ENCODE measurements at regions not wholly inside any gene's neighbourhood (a gene's known extent, or its start where the extent isn't known, plus 50 kb on each side); places are given as distances from the start of the nearest gene placed in this dataset.

DNA sequence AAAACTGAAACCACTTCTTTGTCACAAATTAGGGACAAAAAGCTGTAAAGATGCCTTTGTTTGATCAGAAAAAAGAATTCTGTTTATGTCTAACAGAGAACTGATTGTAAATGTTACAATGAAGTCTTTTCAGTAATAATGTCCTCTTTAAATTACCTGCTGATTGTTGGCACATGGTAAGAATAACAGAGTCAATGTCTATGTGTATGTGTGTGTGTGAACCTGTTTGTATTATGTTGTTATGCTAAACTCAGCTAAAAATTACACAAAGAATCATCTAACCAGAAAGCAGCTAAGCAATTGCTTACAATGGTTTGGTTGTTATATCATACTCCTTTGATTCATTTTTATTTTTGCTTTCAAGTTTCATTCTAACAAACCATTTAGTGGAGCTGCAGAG, 159.1 kb upstream of the PDZRN3 start:
- TF ChIP-seq, protein P1, sequence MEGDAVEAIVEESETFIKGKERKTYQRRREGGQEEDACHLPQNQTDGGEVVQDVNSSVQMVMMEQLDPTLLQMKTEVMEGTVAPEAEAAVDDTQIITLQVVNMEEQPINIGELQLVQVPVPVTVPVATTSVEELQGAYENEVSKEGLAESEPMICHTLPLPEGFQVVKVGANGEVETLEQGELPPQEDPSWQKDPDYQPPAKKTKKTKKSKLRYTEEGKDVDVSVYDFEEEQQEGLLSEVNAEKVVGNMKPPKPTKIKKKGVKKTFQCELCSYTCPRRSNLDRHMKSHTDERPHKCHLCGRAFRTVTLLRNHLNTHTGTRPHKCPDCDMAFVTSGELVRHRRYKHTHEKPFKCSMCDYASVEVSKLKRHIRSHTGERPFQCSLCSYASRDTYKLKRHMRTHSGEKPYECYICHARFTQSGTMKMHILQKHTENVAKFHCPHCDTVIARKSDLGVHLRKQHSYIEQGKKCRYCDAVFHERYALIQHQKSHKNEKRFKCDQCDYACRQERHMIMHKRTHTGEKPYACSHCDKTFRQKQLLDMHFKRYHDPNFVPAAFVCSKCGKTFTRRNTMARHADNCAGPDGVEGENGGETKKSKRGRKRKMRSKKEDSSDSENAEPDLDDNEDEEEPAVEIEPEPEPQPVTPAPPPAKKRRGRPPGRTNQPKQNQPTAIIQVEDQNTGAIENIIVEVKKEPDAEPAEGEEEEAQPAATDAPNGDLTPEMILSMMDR (IDR thresholded peaks at IDR 0.05; ENCODE audit: low read depth, low read length) = no peak
- no peak for TF ChIP-seq MAX (IDR thresholded peaks at IDR 0.05; ENCODE audit: low read depth, low read length)
- TF ChIP-seq POLR2A (IDR thresholded peaks at IDR 0.05; ENCODE audit: extremely low read depth, insufficient read length) = no peak
- no peak for TF ChIP-seq MYC (IDR thresholded peaks at IDR 0.05; ENCODE audit: low read depth, low read length)
- DNase-seq (ENCODE audit: low read depth) = no peak
- H3K4me3 ChIP-seq (ENCODE audit: low read depth, low read length) = no peak overlapping the region

DNA sequence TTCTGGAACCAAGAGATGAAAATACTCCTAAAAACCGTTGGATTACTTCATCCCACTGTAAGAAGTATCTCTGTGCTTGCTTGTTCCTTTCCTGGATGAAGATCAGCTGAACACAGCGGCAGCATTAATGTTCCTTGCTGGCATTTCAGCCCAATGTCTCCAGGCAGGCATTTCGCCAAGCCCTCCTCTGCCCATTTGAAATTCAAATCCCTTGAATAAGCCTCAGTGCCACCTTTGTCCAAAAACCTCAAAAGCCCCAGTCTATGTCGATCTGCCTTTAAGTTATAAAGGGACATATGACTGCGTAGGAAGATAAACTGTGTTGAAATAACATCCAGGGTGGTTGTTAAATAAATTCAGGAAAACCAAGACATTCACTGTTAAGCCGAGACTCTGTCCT, 156.8 kb upstream of the PDZRN3 start:
- TF ChIP-seq POLR2A (IDR thresholded peaks at IDR 0.05; ENCODE audit: extremely low read depth, insufficient read length) (no peak), MYC (IDR thresholded peaks at IDR 0.05; ENCODE audit: low read depth, low read length) (no peak), MAX (IDR thresholded peaks at IDR 0.05; ENCODE audit: low read depth, low read length) (no peak)
- TF ChIP-seq, protein P1 (IDR thresholded peaks at IDR 0.05; ENCODE audit: low read depth, low read length) = no peak
- no peak for DNase-seq (ENCODE audit: low read depth)
- H3K4me3 ChIP-seq (ENCODE audit: low read depth, low read length) = no peak overlapping the region

DNA sequence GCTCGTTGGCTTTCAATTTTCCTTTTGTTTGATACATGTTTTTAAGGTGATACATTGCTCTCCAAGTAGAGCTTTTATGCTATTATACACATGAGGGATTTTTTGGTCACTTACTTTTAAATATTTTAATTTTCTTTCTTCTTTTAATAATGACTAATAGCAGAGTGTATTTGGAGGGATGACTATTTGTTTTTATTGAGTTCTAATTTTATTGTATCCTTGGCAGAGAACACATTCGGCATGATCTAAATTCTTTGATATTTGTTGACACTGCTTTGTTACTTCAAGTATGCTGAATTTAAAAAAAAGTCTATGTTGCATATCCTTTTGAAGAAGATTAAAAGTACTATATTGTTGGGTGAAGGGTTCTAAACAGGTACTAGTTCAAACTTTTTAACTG, 149.9 kb upstream of the PDZRN3 start:
- TF ChIP-seq MYC (IDR thresholded peaks at IDR 0.05; ENCODE audit: low read depth, low read length) (no peak), MAX (IDR thresholded peaks at IDR 0.05; ENCODE audit: low read depth, low read length) (no peak), POLR2A (IDR thresholded peaks at IDR 0.05; ENCODE audit: extremely low read depth, insufficient read length) (no peak)
- TF ChIP-seq, protein P1 (IDR thresholded peaks at IDR 0.05; ENCODE audit: low read depth, low read length) = no peak
- H3K4me3 ChIP-seq (ENCODE audit: low read depth, low read length) = no peak overlapping the region

DNA sequence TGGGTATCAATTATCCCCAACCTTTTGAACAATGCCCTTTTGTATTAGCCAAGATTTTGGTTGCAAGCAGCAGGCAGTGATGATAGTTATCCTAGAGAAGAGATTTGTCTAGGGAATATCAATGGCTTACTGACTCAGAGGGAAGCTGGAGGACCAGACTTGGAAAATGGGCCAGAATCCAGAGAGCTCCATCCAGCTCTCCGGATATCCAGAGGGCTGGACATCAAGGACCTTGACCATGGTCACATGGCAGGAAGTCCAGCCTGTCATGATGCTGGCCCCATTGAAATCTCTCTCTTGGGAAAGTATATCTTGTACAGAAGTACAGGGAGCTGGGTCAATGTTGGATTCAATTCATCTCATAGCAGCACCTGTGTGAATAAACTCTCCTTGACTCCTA, 148.5 kb upstream of the PDZRN3 start:
- no peak for TF ChIP-seq MAX (IDR thresholded peaks at IDR 0.05; ENCODE audit: low read depth, low read length)
- TF ChIP-seq POLR2A (IDR thresholded peaks at IDR 0.05; ENCODE audit: extremely low read depth, insufficient read length) = no peak
- TF ChIP-seq MYC (IDR thresholded peaks at IDR 0.05; ENCODE audit: low read depth, low read length) = no peak
- TF ChIP-seq, protein P1 (IDR thresholded peaks at IDR 0.05; ENCODE audit: low read depth, low read length) = no peak
- DNase-seq (ENCODE audit: low read depth) = no peak
- no peak overlapping the region for H3K4me3 ChIP-seq (ENCODE audit: low read depth, low read length)

More for the DNA sequence above, 149.9 kb upstream of the PDZRN3 start:
- no peak for DNase-seq (ENCODE audit: low read depth)

DNA sequence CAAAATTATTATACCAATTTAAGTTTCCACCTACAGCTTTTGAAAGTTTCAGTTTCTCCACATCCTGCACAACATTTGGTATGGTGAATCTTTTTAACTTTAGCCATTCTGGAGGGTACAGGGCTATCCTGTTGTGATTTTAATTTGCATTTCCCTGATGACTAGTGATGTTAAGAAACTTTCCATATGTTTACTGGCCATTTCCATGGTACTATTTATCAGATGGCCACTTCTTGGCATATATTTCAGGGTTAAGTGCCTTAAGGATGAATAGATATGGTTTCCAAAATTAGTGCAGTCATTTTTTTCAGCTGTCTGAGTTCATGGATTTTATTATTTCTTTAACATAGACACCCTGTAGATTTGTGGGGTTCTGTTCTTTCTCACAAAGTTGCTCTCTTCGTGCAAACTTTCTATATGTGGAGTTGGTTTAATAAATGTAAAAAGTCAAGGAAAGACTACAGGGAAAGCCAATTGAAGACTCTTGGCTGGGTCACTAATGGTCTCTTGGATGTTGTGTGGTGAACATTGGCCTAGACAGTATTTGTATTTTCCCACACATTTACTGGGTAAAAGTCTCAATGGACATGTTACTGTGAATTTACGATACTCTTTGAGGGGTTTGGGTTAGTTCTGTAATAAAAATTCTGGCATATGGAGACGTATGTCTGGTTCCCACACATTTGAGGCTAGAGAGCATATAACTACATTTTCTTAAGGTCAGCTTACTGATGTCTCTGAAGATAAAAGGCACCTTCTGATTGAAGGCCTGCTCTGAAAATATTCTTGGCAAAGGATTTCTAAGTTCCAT, 147.5 kb upstream of the PDZRN3 start:
- TF ChIP-seq, protein P1 (IDR thresholded peaks at IDR 0.05; ENCODE audit: low read depth, low read length) = no peak
- no peak for TF ChIP-seq POLR2A (IDR thresholded peaks at IDR 0.05; ENCODE audit: extremely low read depth, insufficient read length)
- no peak for TF ChIP-seq MAX (IDR thresholded peaks at IDR 0.05; ENCODE audit: low read depth, low read length)
- no peak for TF ChIP-seq MYC (IDR thresholded peaks at IDR 0.05; ENCODE audit: low read depth, low read length)
- DNase-seq (ENCODE audit: low read depth) = no peak
- H3K4me3 ChIP-seq (ENCODE audit: low read depth, low read length) = no peak overlapping the region
